Naive thymus-derived CD4-positive, alpha-beta T cell (primary cell): ENCODE measurements at regions not wholly inside any gene's neighbourhood (a gene's known extent, or its start where the extent isn't known, plus 50 kb on each side); places are given as distances from the start of the nearest gene placed in this dataset.

Experiments used
- ATAC-seq: fragments of 150-1000 bp; cut with Tn5 transposase; 2 replicates; pipeline ENCODE4 v1.10.0; 2021; ENCODE audit warnings: mild to moderate bottlenecking, moderate library complexity
- CTCF ChIA-PET: fragments of 350-600 bp; sonication (Branson Sonifier 250); formaldehyde crosslinking; loops from one replicate; lab custom pipeline; 2021; ENCODE audit warnings: antibody characterized with exemption; lab: Charles Lee
- POLR2A ChIA-PET: fragments of 350-600 bp; sonication (Branson Sonifier 250); formaldehyde crosslinking; loops from one replicate; lab custom pipeline; 2021; ENCODE audit warnings: antibody characterized with exemption, inconsistent platforms; lab: Charles Lee
- DNase-seq, 9 donors: peaks; one replicate each; pipeline versions ENCODE4 v3.0.0 to v3.0.0-alpha.2; 2020 to 2022; ENCODE audit warnings: mixed read lengths in 1 of 9
- H3K27ac ChIP-seq: one replicate; pipeline ENCODE4 v1.7.0; 2013; ENCODE audit warnings: mild to moderate bottlenecking, low read depth, low read length, moderate library complexity
- H3K27me3 ChIP-seq, 2 donors: one replicate each; pipeline ENCODE4 v1.7.0; 2013; ENCODE audit warnings: low read length in 2 of 2, mild to moderate bottlenecking in 2 of 2, moderate library complexity in 2 of 2; ENCODE audit not compliant: control insufficient read depth in 2 of 2, insufficient read depth in 2 of 2
- H3K36me3 ChIP-seq, 3 experiments: 1 replicate in 2 of 3; 2 replicates in 1 of 3; pipeline ENCODE4 v1.7.0; 2013; ENCODE audit warnings: low read length in 3 of 3, mild to moderate bottlenecking in 3 of 3, moderate library complexity in 1 of 3; ENCODE audit not compliant: insufficient read depth in 3 of 3, control insufficient read depth in 2 of 3
- H3K4me1 ChIP-seq, 2 donors: one replicate each; pipeline ENCODE4 v1.7.0; 2013; ENCODE audit warnings: low read length in 2 of 2, mild to moderate bottlenecking in 2 of 2, moderate library complexity in 1 of 2; ENCODE audit not compliant: control insufficient read depth in 2 of 2, insufficient read depth in 2 of 2
- H3K4me3 ChIP-seq: 2 replicates; pipeline ENCODE4 v1.7.0; 2013; ENCODE audit warnings: mild to moderate bottlenecking, low read length
- H3K9me3 ChIP-seq, 3 experiments: 1 replicate in 2 of 3; 2 replicates in 1 of 3; pipeline ENCODE4 v1.7.0; 2013; ENCODE audit warnings: low read length in 3 of 3; ENCODE audit not compliant: control insufficient read depth in 2 of 3
- H3K27ac Mint-ChIP-seq, 9 donors: one replicate each; pipeline ENCODE4 v1.8.0; 2020 to 2022; ENCODE audit warnings: mixed read lengths in 9 of 9, mild to moderate bottlenecking in 8 of 9, moderate library complexity in 5 of 9, inconsistent platforms in 2 of 9
- H3K27me3 Mint-ChIP-seq, 5 donors: one replicate each; pipeline ENCODE4 v1.8.0; 2021 to 2022; ENCODE audit warnings: mixed read lengths in 5 of 5, mild to moderate bottlenecking in 1 of 5
- H3K36me3 Mint-ChIP-seq, 5 donors: one replicate each; pipeline ENCODE4 v1.8.0; 2020 to 2022; ENCODE audit warnings: mixed read lengths in 5 of 5, mild to moderate bottlenecking in 3 of 5, inconsistent platforms in 1 of 5
- H3K4me1 Mint-ChIP-seq, 7 donors: one replicate each; pipeline ENCODE4 v1.8.0; 2020 to 2022; ENCODE audit warnings: mixed read lengths in 7 of 7, mild to moderate bottlenecking in 3 of 7, inconsistent platforms in 1 of 7
- H3K4me3 Mint-ChIP-seq, 10 donors: one replicate each; pipeline ENCODE4 v1.8.0; 2020 to 2022; ENCODE audit warnings: mild to moderate bottlenecking in 10 of 10, mixed read lengths in 10 of 10, moderate library complexity in 6 of 10, inconsistent platforms in 2 of 10
- H3K9me3 Mint-ChIP-seq, 11 donors: one replicate each; pipeline ENCODE4 v1.8.0; 2020 to 2022; ENCODE audit warnings: mixed read lengths in 11 of 11, mild to moderate bottlenecking in 4 of 11, inconsistent platforms in 1 of 11, moderate library complexity in 1 of 11
- intact Hi-C, 2 donors: fragments of 100-400 bp; cut with micrococcal nuclease; formaldehyde crosslinking; loops; one replicate each; pipeline ENCODE4 v1.15.1; 2023

DNA sequence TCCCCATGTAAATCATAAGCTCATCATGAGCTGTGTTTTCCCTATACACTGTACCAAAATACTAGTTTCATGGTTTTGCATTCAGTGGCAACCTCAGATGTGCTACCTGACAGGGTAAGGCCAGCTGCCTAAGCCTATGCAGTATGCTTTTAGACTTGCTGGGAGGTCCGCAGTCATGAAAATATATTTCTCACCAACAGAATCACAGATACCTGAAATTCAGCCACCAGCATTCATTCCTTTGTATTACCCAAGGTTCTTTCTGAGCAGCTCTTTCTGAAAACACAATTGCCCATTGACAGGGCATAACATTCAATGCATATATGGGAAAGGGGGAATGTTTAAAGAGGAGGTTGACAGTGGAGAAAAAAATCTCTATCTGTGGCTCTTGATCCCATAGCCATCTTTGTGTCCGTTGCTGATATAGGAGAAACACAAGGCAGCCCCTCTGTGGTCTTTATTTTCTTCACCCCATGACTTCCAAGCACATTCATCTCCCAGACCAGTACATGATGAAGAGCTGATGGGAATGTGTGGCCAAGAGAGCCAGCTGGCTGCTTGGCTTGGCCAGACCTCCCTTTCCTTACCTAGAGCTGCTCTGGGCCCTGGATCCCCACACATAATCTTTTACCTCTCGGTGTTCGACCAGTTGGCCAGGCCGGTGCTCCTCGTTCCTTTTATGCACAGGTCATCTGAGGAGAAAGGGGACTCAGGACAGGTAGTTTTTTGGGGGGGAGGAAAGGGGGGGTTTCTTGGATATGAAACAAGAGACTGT is 162.9 kb downstream of the KCNA5 start:
- ChIA-PET CTCF (no interaction called here), POLR2A (no interaction called here)
- no peak overlapping the region for H3K27ac Mint-ChIP-seq
- intact Hi-C loops, result no loop called here
- H3K9me3 Mint-ChIP-seq, result peaks cover 0 to 5% (median 0%) of the 10 kb centered on the region in 11 donors
- Histone ChIP-seq H3K4me3 (no peak overlapping the region), H3K27me3 (no peaks in the 10 kb centered on the region), H3K27ac (no peak overlapping the region), H3K36me3 (no peaks in the 10 kb centered on the region), H3K4me1 (no peaks in the 10 kb centered on the region), H3K9me3 (no peaks in the 10 kb centered on the region)
- peaks cover 0 to 5% (median 0%) of the 10 kb centered on the region in 7 donors for H3K4me1 Mint-ChIP-seq
- peaks cover 0 to 28% (median 9%) of the 10 kb centered on the region in 5 donors for H3K27me3 Mint-ChIP-seq
- no peak for ATAC-seq
- no peak overlapping the region for H3K4me3 Mint-ChIP-seq
- H3K36me3 Mint-ChIP-seq, result no peaks in the 10 kb centered on the region
- DNase-seq, result no peak

DNA sequence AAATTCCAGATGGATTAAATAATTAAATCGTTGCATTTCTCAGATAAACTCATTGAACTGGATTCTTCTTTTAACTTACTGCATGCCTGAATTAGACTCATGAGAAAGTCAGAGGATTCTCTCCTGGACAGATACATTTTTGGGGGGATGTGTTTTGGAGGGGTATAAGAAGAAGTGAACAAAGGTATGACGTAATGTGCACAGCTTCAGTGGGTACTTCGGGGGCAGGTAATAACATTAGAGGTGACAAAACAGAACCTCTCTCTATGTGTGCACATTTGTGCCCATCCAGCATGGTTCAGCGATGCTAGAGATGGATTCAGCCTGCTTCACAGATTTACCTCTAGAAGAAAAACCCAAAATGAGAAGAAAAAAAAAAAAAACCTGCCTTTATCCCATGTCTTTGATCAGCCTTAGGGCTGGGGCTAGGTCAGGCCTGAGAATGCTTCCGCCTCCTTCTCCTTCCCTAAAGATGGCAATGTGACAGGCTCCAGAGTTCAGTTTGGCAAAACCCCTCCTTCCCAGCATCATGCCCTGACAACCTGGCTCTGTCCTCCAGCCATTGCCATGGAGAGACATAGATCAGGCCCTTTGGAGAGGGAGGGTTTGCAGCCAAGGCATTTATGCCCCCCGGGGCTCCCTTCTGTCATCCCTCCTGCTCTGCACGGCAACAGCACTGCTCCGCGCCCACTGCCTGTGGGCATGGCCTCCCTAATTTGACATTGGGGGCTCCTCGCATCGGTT is 166.7 kb downstream of the KCNA5 start:
- CTCF ChIA-PET, result no interaction called here
- no peak overlapping the region for H3K4me3 Mint-ChIP-seq
- Histone ChIP-seq H3K9me3 (no peaks in the 10 kb centered on the region), H3K27me3 (no peaks in the 10 kb centered on the region), H3K4me1 (no peaks in the 10 kb centered on the region), H3K27ac (no peak overlapping the region), H3K36me3 (no peaks in the 10 kb centered on the region), H3K4me3 (no peak overlapping the region)
- DNase-seq, result no peak
- peaks cover 2 to 25% (median 10%) of the 10 kb centered on the region in 5 donors for H3K27me3 Mint-ChIP-seq
- no peak overlapping the region for H3K27ac Mint-ChIP-seq
- intact Hi-C loops, result no loop called here
- POLR2A ChIA-PET, result no interaction called here
- H3K36me3 Mint-ChIP-seq, result no peaks in the 10 kb centered on the region
- ATAC-seq, result no peak
- H3K4me1 Mint-ChIP-seq, result no peaks in the 10 kb centered on the region
- H3K9me3 Mint-ChIP-seq, result peaks cover 0 to 5% (median 0%) of the 10 kb centered on the region in 11 donors

DNA sequence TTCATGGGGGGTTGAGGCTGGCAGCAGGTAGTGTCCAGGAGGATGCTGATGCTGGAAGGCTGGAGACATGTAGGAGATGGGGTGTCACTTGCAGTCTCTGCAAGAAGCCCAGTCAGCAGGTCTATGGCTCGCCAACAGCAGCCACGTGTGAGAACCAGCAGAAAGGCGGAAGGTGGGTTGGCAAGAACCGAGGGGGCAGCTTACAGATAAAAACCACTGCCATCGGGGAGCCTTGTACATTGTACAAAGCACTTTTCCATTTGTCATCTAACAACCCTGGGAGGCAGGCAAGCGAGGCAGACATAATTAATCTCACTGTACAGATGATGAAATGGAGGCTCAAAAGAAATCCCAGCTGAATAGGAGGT is 167.2 kb downstream of the KCNA5 start:
- Histone ChIP-seq H3K4me1 (no peaks in the 10 kb centered on the region), H3K27ac (no peak overlapping the region), H3K36me3 (no peaks in the 10 kb centered on the region), H3K4me3 (no peak overlapping the region), H3K27me3 (no peaks in the 10 kb centered on the region), H3K9me3 (no peaks in the 10 kb centered on the region)
- Mint-ChIP-seq H3K4me3 (no peak overlapping the region), H3K27me3 (peaks cover 2 to 27% (median 10%) of the 10 kb centered on the region in 5 donors), H3K36me3 (no peaks in the 10 kb centered on the region), H3K9me3 (peaks cover 0 to 5% (median 0%) of the 10 kb centered on the region in 11 donors), H3K4me1 (no peaks in the 10 kb centered on the region), H3K27ac (no peak overlapping the region)
- ChIA-PET CTCF (no interaction called here), POLR2A (no interaction called here)
- no peak for DNase-seq
- intact Hi-C loops, result no loop called here
- no peak for ATAC-seq

DNA sequence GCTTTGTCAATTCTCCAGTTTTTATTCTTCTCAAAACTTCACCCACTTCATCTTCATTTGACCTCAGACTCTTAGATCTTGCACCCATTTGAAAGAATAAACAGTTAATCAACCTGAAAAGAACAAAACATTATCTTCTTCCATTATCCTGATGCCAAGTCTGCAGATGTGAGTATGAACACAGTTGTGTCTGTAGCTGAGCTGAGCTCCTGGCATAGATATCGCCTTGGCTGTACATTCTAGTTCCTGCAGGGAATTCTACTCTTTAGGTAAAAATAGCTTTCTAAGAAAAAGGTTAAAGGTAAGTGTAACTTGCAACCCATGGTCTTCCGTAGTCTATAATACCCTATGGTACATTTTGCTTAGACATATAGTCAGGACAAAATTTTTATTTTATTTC is 169.7 kb downstream of the KCNA5 start:
- no peak overlapping the region for H3K4me3 ChIP-seq
- ATAC-seq, result no peak

DNA sequence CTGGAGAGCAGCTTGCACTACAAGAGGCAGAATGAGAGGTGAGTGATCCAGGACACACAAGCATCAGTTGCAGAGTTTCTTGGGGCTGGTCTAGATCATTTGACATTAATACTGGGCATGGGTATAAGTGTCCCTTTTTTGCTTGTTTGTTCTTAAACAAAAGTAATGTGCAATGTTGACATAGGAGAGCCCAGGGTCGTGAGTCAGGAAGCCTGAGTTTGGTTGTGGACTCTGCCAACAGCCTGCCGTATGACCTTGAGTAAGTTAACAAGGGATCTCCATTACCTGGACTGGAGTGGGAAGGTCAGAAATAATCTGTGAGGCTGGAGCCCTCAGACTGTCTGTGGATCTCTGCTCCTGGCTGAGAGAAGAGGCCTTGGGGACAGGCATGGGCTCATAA is 170.3 kb downstream of the KCNA5 start:
- Mint-ChIP-seq H3K27ac (no peak overlapping the region), H3K4me3 (no peak overlapping the region), H3K4me1 (no peaks in the 10 kb centered on the region), H3K9me3 (peaks cover 0 to 2% (median 0%) of the 10 kb centered on the region in 11 donors), H3K36me3 (no peaks in the 10 kb centered on the region), H3K27me3 (peaks cover 5 to 31% (median 9%) of the 10 kb centered on the region in 5 donors)
- CTCF ChIA-PET, result no interaction called here
- H3K9me3 ChIP-seq, result no peaks in the 10 kb centered on the region
- no peaks in the 10 kb centered on the region for H3K36me3 ChIP-seq
- DNase-seq (no peak), ATAC-seq (no peak)
- no peak overlapping the region for H3K27ac ChIP-seq
- H3K4me3 ChIP-seq, result no peak overlapping the region
- H3K4me1 ChIP-seq, result no peaks in the 10 kb centered on the region
- no peaks in the 10 kb centered on the region for H3K27me3 ChIP-seq
- intact Hi-C loops, result no loop called here
- POLR2A ChIA-PET, result no interaction called here

More for the DNA sequence above, 169.7 kb downstream of the KCNA5 start:
- CTCF ChIA-PET, result no interaction called here
- POLR2A ChIA-PET, result no interaction called here
- Mint-ChIP-seq H3K36me3 (no peaks in the 10 kb centered on the region), H3K9me3 (peaks cover 0 to 3% (median 0%) of the 10 kb centered on the region in 11 donors), H3K4me1 (no peaks in the 10 kb centered on the region), H3K27ac (no peak overlapping the region), H3K4me3 (no peak overlapping the region), H3K27me3 (peaks cover 2 to 31% (median 9%) of the 10 kb centered on the region in 5 donors)
- Histone ChIP-seq H3K4me1 (no peaks in the 10 kb centered on the region), H3K9me3 (no peaks in the 10 kb centered on the region), H3K36me3 (no peaks in the 10 kb centered on the region), H3K27ac (no peak overlapping the region), H3K27me3 (no peaks in the 10 kb centered on the region)
- no peak for DNase-seq
- intact Hi-C loops, result no loop called here

DNA sequence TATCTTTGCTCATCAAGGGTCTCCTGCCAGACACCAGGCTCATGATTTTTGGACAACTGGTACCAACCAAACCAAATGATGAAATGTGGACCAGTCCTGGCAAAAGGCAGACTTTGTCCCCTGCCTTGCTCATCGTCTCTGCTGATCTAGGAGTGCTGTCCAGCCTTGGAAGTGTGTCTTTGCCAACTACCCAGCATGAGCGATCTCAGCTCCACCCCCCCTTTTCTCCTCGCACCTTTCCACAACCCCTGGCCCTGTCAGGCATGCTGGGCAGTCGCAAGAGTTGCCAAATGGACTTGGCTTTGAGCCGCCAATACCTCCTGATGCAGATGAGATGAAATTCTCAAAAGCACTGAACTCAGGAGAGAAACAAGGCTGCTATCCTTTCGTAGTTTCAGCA is 174.3 kb downstream of the KCNA5 start:
- H3K4me1 ChIP-seq, result no peaks in the 10 kb centered on the region
- no peak overlapping the region for H3K4me3 Mint-ChIP-seq
- DNase-seq (no peak), ATAC-seq (no peak)
- H3K36me3 ChIP-seq, result no peaks in the 10 kb centered on the region
- intact Hi-C loops, result no loop called here
- CTCF ChIA-PET, result no interaction called here
- H3K36me3 Mint-ChIP-seq, result no peaks in the 10 kb centered on the region
- H3K27ac ChIP-seq, result no peak overlapping the region
- H3K9me3 ChIP-seq, result no peaks in the 10 kb centered on the region
- H3K27ac Mint-ChIP-seq, result no peak overlapping the region
- peaks cover 5 to 14% (median 10%) of the 10 kb centered on the region in 7 donors for H3K4me1 Mint-ChIP-seq
- no peak overlapping the region for H3K4me3 ChIP-seq
- H3K27me3 ChIP-seq, result peaks cover 0 to 3% of the 10 kb centered on the region in 2 donors
- peaks cover 0 to 7% (median 0%) of the 10 kb centered on the region in 11 donors for H3K9me3 Mint-ChIP-seq
- peaks cover 5 to 25% (median 15%) of the 10 kb centered on the region in 5 donors for H3K27me3 Mint-ChIP-seq
- POLR2A ChIA-PET, result no interaction called here
